Dermis blood vessel endothelial cell (primary cell): ENCODE measurements at regions not wholly inside any gene's neighbourhood (a gene's known extent, or its start where the extent isn't known, plus 50 kb on each side); places are given as distances from the start of the nearest gene placed in this dataset.

ENCODE experiments used
- DNase-seq: peaks from one replicate; pipeline ENCODE4 v3.0.0; 2010

DNA sequence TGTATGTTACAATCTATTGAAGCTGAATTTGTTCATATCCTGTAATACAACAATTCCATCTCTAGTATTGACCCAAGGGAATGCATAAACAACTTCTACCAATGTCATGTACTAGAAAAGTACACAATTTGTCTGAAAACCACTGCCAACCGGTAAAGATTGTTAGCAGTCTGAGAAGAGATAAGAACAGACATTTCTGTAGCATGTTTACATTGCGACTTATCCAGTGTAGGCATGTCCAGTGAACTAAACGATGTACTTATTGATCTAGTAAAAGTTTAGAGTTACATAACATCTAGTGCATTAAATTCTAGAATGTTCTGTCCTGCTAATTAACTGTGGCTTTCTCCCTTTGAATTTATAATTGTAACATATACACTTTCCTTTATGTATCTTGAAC is 425.9 kb downstream of the SLITRK6 start:
- no peak for DNase-seq

DNA sequence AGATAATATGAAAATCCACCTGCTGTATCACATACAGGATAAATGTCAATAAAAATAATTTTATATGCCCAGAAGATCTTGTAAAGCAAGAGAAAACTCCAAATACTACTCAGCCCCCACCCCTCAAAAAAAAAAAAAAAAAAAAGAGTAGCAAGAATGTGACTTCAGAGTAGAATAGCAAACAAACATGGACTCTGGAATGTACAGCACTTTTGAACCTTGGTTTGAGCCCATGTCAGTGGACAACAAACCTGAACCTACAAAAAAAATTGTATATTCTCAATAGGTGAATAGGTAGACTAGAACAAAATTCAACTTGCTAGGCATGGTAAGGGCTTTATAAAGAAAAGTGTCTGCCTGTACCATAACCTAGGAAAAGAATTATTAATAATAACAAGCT is 428.0 kb downstream of the SLITRK6 start:
- DNase-seq: no peak

DNA sequence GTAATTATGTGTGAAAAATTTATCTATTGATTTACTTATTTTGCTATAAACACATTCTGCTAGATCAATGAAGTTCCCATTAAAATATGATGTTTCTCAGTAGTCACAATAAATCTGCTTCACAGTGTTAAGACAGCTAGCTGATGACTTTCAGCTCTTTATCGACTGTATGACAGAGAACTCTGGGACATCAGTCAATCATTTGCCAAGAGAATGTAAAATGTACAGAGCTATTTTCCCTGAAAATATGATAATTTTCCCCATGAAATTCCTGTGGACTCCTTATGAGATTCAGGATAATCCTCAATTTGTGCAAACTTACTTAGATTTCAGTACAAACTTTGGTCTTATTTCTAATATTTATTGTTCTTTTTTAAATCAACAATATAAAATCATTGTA is 430.5 kb downstream of the SLITRK6 start:
- DNase-seq: no peak

DNA sequence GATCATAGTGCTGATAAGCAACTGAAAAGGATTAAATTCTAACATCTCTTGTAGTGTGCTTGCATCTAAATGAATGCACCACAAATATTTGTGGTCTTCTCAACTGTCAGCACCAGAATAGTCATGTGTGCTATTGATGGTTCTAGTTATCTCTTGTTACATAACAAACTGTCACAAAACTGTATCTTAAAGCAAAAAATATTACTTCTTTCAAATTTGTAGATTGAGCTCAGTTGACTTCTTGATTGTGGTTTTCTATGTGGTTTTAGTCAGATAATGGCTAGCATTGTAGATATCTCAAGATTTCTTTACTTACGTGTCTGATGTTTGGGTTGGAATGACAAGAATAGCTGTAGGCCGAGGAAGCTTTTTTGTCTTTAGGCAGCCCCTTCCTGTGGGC is 431.3 kb downstream of the SLITRK6 start:
- no peak for DNase-seq

DNA sequence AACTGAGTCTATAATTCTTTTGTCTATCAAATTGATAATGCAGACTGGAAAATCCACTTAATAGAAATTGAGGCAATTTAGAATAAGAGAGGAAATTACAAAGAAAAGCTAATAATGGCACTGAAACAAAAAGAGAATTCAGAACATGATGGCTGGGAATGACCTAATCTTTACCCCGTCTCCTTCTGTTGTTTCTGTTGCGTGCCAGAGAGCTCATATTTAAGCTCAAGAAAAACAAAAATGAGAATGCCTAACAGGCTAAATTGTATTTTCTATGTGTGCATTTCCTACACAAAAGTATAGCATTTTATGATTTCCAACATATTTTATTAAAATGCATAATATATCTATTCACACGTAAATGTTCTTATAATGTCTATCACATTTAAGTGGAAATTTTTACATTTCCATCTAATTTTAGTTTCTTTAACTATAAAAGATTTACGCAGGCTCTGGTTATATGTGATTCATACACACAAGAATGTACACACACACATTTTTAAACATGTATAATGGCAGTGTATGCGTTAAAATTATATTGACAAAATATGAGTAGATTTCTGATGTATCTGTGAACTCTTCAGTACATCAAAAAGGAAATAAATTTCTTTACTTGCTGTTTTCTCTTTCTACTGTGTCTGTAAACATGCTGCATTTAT is 432.3 kb downstream of the SLITRK6 start:
- DNase-seq: no peak

DNA sequence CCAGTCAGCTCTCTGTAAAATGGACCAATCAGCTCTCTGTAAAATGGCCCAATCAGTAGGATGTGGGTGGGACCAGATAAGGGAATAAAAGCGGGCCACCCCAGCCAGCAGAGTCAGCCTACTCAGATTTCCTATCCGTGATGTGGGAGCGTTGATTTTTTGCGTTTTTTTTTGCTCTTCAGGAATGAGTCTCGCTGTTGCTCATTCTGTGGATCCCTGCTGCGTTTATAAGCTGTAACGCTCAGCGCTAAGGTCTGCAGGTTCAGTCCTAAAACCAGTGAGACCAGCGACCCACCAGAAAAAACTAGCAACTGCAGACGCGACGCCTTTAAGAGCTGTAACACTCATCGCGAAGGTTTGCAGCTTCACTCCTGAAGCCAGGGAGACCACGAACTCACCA is 435.7 kb downstream of the SLITRK6 start:
- DNase-seq: no peak

DNA sequence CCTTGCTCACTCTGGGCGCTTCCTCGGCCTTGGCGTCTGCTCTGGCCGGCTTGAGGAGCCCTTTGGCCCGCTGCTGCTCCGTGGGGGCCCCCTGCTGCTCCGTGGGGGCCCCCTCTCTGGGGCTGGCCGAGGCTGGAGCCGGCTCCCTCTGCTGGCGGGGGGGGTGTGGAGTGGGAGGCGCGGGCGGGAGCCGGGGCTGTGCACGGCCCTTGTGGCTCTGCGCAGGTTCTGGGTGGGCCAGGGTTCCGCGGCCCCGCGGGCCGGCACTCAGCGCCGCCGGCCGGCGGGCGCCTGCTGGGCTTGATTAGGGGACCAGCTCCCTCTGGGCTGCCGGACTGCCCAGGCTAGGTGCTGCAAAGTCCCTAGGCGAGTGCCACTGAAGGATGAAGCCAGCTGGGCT is 436.2 kb downstream of the SLITRK6 start:
- no peak for DNase-seq

DNA sequence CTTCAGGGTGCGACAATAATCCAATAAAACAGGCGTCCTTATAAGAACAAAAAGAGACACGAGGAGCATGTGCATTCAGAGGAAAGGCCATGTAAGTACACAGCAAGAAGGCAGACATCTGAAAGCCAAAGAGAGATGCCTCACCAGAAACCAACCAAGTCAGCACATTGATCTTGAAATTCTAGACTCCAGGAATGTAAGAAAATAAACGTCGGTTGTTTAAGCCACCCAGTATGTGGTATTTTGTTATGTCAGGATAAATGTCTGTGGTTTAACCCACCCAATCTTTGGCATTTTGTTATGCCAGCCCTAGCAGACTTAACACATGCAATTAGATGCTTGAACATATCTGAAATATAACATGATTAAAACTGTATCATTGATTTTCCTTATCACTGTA is 452.0 kb downstream of the SLITRK6 start:
- no peak for DNase-seq

DNA sequence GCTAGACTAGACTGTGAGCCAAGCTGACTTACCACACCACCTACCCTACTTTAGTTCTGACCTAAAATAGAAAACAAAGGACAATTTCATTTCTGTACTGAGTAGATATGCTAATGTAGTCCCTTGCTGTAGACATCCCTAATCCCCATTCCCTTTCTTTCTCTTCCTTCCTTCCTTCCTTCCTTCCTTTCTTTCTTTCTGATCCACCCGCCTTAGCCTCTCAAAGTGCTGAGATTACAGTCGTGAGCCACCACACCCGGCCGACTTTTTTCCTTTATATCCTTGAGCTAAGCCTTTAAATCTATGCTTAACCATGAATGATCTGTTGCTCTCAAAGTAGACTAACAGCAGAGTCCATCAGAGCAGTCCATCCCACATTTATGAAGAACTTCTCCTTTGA is 465.0 kb downstream of the SLITRK6 start:
- no peak for DNase-seq

DNA sequence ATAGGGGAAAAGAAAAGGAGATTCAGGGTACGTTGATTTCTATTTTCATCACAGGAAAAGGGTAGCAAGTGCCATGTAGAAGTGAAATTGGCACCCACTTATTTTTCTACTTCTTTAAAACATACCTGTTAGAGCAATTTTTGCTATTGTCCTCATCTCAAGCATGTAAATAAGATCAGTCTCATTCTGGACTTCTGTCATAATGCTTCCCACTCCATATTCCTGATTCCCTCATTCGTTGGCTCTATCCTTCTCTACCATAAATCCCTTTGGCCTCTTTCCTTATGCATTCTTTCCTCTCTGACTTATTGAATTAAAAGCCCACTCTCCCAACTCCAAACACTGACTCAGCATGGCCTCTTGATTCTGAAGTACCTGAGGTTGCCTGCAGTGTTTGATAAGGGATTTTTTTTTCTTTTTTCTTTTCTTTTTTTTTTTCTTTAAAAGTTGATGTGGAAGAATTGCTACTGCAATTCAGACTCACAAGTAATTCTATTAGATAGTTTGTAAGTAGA is 465.7 kb downstream of the SLITRK6 start:
- no peak for DNase-seq

DNA sequence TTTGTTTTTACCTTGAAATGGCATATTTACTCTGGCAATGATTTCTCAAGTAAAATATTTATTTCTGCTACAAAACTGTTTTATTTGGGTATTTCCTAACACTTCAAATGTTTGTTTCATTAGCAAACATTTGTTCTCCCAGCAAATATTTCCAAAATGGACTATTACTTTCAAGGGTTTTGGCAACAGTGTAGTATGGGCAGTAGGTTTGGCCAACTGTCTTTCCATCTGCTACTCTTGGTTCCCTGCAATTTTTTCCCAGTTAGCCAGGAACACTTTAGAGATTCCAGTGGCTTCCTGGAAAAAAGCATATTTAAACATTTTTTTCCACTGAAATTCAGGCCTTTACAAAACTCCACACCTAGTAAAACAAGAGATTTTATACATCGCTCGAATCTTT is 466.6 kb downstream of the SLITRK6 start:
- no peak for DNase-seq

DNA sequence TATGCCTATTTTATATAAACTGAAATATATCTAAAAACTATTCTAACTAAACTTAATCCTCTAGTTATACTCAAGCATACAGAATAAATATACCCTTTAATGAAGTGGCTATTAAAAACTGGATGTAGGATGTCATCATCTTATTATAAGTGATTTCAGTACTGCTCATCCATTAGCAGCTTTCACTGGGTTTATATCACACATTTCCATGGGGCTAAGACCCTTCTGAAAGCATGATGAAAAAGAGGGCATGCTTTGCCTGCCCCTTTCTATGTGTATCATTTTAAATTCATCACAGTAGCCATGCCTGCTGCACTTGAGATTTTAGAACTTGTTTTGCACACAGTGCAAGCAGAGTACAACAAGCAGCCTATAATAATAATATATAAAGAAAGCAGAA is 477.5 kb downstream of the SLITRK6 start:
- DNase-seq: no peak

DNA sequence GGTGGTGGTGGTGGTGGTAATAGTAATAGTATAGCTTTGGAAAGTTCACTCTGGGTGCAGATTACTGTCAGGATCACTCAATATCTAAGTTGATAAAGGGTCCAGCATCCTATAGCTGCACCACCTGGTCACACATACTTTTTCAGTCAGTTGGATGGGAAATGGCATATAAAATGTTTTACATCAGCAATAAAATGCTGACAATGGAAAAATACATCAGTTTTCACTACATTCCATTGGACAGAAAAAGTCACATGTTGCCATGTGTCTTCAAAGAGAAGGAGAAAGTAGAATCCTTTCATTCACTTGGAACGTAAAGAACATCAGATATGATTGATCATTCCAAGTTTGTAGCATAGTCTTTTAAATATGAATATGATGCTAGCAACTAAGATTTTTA is 481.4 kb downstream of the SLITRK6 start:
- DNase-seq: no peak

DNA sequence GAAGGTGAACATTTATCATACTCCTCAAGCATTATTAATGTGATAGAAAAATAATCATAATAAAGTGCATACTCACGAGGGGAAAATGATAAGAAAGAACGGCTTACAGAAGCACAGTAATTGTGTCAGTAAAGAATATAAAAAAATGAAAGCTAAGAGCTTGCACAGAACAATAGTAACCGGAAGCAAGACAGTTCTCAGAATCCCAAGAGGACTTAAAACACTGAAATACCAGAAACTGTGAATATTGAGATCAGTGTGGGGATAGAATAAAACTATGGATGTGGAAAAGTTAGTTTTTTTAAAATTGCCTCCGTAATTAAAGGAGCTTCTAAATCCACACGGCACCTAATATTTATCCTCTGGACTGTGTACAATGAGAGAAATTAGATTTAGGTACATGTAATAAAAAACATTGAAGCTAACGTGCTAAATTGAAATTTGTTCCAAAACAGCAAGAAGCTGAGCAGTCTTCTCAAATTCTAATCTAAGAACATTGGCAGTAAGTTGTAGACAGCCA is 482.7 kb downstream of the SLITRK6 start:
- DNase-seq: no peak

DNA sequence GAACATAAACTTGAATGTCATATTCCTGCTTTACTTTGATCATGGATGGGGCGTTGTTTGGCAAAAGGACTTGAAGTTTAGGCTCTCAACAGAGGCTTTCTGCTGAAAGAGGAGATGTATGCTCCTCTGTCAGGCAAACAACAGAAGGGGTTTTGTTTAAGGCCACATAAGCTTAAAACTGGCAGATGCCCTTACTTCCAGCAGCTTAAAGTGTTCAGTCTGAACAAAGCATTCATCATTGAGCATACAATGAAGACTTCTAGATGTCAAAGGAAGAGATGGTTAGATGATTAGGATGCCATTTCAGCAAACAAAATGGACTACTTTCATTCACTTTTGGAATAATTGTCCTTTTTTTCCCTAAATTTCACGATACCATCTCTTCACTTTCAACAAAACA is 484.5 kb downstream of the SLITRK6 start:
- DNase-seq: no peak

DNA sequence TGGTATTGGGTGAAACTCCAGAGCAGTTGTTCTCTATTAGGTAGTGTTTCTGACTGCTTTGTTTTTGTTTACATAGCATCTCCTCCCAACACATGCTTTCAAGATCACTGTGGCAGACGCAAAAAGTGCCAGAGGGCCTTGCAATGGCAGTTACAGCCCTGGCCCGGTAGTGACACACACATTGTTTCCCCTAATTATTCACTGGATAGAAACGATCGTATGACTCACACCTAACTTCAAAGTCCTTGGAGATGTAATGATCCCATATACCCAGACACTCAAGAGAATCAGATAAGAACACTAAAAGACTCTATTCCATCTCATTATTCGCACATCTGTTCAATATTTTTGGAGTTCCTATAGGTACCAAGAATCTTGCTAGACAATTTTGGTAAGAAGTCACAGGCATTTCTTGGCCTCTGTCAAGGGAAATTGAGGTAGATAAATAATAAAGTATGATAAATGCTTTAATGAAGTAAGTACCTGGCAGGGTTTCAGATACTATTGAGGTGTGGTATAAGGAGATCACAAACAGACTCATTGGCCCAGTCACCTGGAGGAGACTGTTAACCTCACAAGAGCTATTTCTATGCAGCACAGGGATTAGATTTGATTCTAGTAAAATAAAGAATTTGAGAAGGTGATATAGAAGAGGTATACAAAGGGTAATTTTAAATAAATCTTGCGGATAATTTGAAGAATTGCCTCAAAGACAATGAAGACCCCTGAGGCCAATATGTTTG is 485.3 kb downstream of the SLITRK6 start:
- DNase-seq: no peak

DNA sequence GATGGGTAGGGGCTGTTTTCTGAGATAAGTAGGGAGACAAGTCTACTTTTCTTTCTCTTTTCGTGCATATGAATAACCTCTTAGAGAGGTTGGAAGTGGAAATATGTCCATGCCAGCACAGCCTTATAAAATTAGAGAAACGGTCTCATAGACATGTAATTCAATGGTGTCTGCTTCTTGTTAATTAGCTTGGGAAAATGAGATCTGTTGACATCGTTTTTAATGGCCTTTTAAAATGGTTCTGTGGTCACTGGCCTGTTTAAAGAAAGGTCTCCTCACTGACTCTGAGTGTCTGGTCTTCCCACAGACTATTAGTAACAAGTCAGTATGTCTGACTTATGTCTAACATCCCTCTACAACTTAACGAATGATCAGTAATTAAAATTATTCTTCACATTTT is 487.1 kb downstream of the SLITRK6 start:
- no peak for DNase-seq

DNA sequence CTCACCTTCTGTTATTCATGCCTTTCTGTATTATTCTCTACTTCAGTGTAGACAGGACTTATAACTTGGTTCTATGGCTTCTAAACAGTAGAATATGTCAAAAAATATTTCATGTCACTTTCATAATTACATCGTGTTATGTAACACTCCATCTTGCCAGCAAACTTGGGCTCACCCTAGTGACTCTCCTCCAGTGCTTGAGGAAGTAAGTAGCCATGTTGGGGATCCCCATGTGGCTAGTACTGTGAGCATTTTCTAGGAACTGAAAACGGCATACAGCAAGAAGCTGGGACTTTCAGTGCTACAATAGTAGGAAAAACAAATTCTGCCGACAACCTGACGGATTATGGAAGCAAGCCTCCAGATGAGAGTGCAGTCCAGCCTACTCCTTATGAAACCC is 495.6 kb downstream of the SLITRK6 start:
- DNase-seq: no peak

DNA sequence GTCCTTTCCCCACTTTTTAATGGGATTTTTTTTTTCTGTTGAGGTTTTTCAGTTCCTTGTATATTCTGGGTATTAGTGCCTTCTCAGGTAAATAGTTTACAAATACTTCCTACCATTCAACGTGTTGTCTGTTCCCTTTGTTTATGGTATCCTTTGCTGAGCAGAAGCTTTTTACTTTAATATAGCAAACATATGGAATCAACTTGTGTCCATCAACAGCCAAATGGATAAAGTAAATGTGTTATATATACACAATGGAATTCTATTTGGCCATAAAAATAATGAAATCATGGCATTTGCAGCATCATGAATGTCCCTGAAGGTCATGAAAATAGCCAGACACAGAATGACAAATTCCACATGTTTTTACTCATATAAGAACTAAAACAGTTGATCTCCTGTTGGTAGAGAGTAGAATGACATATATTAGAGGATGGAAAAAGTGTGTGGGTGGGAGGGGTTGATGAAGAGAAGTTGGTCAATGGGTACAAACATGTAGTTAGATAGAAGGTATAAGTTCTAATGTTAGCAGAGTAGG is 500.8 kb downstream of the SLITRK6 start:
- DNase-seq: no peak

DNA sequence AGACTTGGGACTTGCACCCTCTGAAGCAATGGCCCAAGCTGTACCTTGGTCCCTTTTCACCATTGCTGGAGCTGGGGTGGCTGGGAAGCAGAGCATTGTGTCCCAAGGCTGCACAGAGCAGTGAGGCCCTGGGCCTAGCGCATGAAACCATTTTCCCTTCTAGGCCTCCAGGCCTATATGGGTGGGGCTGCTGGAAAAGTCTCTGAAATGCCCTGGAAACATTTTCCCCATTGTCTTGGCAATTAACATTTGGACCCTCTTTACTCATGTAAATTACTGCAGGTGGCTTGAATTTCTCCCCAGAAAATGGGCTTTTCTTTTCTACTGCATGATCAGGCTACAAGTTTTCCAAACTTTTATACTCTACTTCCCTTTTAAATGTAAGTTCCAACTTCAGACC is 510.5 kb downstream of the SLITRK6 start:
- DNase-seq: no peak

DNA sequence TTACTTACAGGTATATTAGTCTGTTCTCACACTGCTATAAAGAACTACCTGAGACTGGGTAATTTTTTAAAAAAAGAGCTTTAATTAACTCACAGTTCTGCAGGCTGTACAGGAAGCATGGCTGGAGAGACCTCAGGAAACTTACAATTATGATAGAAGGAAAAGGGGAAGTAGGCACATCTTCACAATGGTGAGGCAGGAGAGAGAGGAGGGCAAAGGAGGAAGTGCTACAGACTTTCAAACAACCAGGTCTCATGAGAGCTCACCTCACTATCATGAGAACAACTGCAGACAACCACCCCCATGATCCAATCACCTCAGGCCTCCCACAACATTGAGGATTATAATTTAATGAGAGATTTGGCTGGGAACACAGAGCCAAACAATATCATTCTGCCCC is 511.7 kb downstream of the SLITRK6 start:
- no peak for DNase-seq

DNA sequence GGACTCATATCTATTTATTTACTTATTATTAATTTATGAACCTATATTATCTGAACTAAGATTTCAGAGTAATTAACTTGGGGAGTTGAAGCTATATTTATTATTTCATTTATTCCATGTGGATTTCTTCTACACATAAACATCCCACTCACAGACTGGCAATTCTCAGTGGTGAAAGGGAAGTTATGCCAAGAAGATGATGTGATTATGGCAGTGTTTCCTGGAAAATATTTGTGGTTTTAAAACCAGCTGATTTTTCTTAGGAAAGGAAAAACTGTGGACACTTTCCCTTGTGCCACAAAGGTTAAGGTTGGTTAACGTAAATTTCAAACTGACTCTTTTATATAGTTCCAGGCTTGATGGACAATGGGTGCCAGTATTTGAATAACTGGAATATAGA is 513.1 kb downstream of the SLITRK6 start:
- no peak for DNase-seq

DNA sequence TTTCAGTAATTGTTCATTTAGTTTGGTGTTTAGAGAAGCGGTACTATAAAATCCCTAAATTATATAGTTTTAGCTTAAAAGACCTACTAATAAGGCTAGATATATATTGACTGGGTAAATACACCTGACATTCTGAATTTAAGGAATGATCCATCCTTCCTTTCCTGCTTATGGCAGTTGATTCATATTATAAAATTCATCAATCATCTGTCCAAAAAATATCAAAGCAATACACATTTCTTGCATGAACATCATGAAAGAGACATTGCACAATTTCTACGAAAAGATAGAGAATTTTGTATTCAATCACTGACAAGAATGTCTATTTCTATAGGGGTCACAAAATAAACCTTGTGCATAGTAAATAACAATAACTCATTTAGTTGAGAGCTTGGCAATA is 514.9 kb downstream of the SLITRK6 start:
- DNase-seq: no peak

DNA sequence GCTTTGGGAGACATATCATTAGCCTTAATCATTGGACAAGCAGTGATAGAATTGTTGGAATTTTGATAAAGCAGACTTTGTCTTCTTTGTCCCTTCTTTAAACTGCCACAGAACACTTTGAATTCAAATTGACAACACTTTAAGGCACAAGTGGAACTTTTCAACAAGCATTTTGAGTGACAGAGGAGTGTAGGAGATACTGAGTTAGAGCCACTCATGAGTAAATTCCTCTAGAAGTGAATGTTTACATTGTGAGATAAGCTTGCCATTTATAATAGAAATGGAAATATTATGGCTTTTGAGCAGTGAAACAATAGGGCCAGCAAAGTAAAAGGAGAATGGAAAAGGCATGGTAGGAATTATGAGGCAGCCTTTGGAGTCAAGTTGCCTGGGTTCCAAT is 515.8 kb downstream of the SLITRK6 start:
- no peak for DNase-seq
